ENCODE measurements at regions not wholly inside any gene's neighbourhood (a gene's known extent, or its start where the extent isn't known, plus 50 kb on each side); places are given as distances from the start of the nearest gene placed in this dataset.

- ATAC-seq, result no peak
- no TSS peak for BruUV-seq (replicated peaks)
These were observed 180.1 kb upstream of the PDE10A start for GRCh38 chr6:165843121-165843520.

GRCh38 chr6:165842281-165842936, 179.4 kb upstream of the PDE10A start:
- intact Hi-C loops (cut with micrococcal nuclease; ENCODE audit: unreplicated experiment) (no loop called here), in situ Hi-C loops (cut with HindIII; ENCODE audit: low pct_unique_long_range_greater_than_20kb, low sequenced_read_pairs) (no loop called here)
- peaks cover 15% of the 10 kb centered on the region for H3K4me1 ChIP-seq (ENCODE audit: control insufficient read depth, insufficient read depth, low read length)
- ATAC-seq (no peak), DNase-seq (ENCODE audit: low read depth, low spot score) (no peak)
- H3K27me3 ChIP-seq (ENCODE audit: control insufficient read depth, insufficient read depth, low read length), result no peaks in the 10 kb centered on the region
- H3K27ac ChIP-seq (ENCODE audit: low read length), result no peak overlapping the region
- POLR2A ChIA-PET, result no interaction called here
- no peaks in the 10 kb centered on the region for H3K9me3 ChIP-seq (ENCODE audit: control insufficient read depth, insufficient read depth, low read depth, low read length)
- H3K36me3 ChIP-seq (ENCODE audit: control insufficient read depth, insufficient read depth, low read length), result no peaks in the 10 kb centered on the region
- CTCF ChIA-PET, result no interaction called here
- no TSS peak for BruUV-seq (replicated peaks)
- TF ChIP-seq SIN3A (IDR thresholded peaks at IDR 0.05; ENCODE audit: borderline replicate concordance, insufficient read depth, low read depth, low read length), result no peak
- no peak for TF ChIP-seq POLR2AphosphoS5 (IDR thresholded peaks at IDR 0.05; ENCODE audit: low read depth, low read length)
- no peak for TF ChIP-seq REST (IDR thresholded peaks at IDR 0.05; ENCODE audit: insufficient read depth in 1 of 2, low read depth in 2 of 2, low read length in 1 of 2)
- no peak for TF ChIP-seq TCF7L2 (IDR thresholded peaks at IDR 0.05; ENCODE audit: low read depth, low read length)
- no peak for TF ChIP-seq CTCF (IDR thresholded peaks at IDR 0.05)
- H3K4me3 ChIP-seq (ENCODE audit: low read depth in 2 of 2, low read length in 2 of 2), result no peak overlapping the region

More at GRCh38 chr6:165843121-165843520, 180.1 kb upstream of the PDE10A start:
- H3K9me3 ChIP-seq (ENCODE audit: control insufficient read depth, insufficient read depth, low read depth, low read length), result no peaks in the 10 kb centered on the region
- no peaks in the 10 kb centered on the region for H3K27me3 ChIP-seq (ENCODE audit: control insufficient read depth, insufficient read depth, low read length)
- no peaks in the 10 kb centered on the region for H3K36me3 ChIP-seq (ENCODE audit: control insufficient read depth, insufficient read depth, low read length)
- POLR2A ChIA-PET, result no interaction called here
- H3K4me3 ChIP-seq (ENCODE audit: low read depth in 2 of 2, low read length in 2 of 2), result no peak overlapping the region
- intact Hi-C loops (cut with micrococcal nuclease; ENCODE audit: unreplicated experiment), result no loop called here
- no peak for TF ChIP-seq SIN3A (IDR thresholded peaks at IDR 0.05; ENCODE audit: borderline replicate concordance, insufficient read depth, low read depth, low read length)
- TF ChIP-seq REST (IDR thresholded peaks at IDR 0.05; ENCODE audit: insufficient read depth in 1 of 2, low read depth in 2 of 2, low read length in 1 of 2), result no peak
- no peak for TF ChIP-seq CTCF (IDR thresholded peaks at IDR 0.05)
- no peak for TF ChIP-seq TCF7L2 (IDR thresholded peaks at IDR 0.05; ENCODE audit: low read depth, low read length)
- no peak for TF ChIP-seq POLR2AphosphoS5 (IDR thresholded peaks at IDR 0.05; ENCODE audit: low read depth, low read length)
- no peak for DNase-seq (ENCODE audit: low read depth, low spot score)
- CTCF ChIA-PET, result no interaction called here
- in situ Hi-C loops (cut with HindIII; ENCODE audit: low pct_unique_long_range_greater_than_20kb, low sequenced_read_pairs), result no loop called here
- H3K4me1 ChIP-seq (ENCODE audit: control insufficient read depth, insufficient read depth, low read length), result peaks cover 17% of the 10 kb centered on the region
- no peak overlapping the region for H3K27ac ChIP-seq (ENCODE audit: low read length)

All from Panc1 (cell line).